ENCODE measurements at regions not wholly inside any gene's neighbourhood (a gene's known extent, or its start where the extent isn't known, plus 50 kb on each side); places are given as distances from the start of the nearest gene placed in this dataset.
A peak's percentile ranks its signal among the peaks of the same experiment; 100 is the strongest.

DNA sequence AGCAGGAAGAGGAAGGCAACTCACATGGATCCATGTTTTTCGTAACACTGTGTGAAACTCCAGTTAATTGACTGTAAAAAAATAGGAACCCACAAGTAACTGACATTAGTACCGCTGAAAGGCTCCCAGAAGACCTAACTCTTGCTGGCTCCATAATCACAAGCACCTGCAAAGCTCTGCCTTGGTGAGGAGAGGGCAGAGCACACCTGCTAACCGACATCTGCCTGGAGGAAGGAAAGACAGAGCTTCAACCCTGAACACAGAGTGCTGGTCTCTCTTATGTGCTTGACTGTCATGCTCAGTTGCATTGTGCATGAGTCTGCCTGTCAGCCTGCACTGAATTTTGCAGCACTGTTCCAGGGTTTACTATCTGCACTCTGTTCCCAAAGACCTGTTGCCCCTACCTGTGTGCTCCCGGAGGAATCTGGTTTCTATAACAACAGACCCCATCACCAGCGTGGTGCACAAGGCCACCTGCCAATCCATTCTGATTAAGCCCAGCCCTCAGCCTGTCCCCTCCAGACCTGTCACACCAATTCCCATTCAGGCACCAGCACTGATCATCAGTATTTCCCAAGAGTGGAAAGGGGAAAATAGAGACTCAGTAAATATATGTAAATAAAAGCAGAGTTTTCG is 63.1 kb upstream of the ANKRD1 start:
- H2AFZ ChIP-seq (ENCODE audit: insufficient read depth, low read depth, low read length, poor library complexity, severe bottlenecking), result peak overlapping the region; percentile 64
- Mint-ChIP-seq H3K4me3 (no peak overlapping the region), H3K27ac (no peak overlapping the region), H3K9me3 (ENCODE audit: insufficient read depth) (no peaks in the 10 kb centered on the region), H3K27me3 (no peaks in the 10 kb centered on the region), H3K4me1 (peaks cover 11% of the 10 kb centered on the region)
- ChIA-PET POLR2A (no interaction called here), CTCF (no interaction called here)
- H3K79me2 ChIP-seq (ENCODE audit: control insufficient read depth, insufficient read depth, low read length), result no peaks in the 10 kb centered on the region
- H3K36me3 ChIP-seq (replicated peaks in 1 of 2; ENCODE audit: control extremely low read depth in 1 of 2, control insufficient read depth in 1 of 2, extremely low read depth in 1 of 2, insufficient read depth in 2 of 2, low read length in 1 of 2), result no peaks in the 10 kb centered on the region
- no peaks in the 10 kb centered on the region for H3K9me3 ChIP-seq (ENCODE audit: control extremely low read depth in 1 of 3, control insufficient read depth in 2 of 3, insufficient read depth in 1 of 3, low read length in 2 of 3)
- TF ChIP-seq EZH2 (IDR thresholded peaks at IDR 0.05; ENCODE audit: borderline replicate concordance, insufficient read depth, low read depth, low read length, poor library complexity, severe bottlenecking), result no peak
- TF ChIP-seq, protein P1, sequence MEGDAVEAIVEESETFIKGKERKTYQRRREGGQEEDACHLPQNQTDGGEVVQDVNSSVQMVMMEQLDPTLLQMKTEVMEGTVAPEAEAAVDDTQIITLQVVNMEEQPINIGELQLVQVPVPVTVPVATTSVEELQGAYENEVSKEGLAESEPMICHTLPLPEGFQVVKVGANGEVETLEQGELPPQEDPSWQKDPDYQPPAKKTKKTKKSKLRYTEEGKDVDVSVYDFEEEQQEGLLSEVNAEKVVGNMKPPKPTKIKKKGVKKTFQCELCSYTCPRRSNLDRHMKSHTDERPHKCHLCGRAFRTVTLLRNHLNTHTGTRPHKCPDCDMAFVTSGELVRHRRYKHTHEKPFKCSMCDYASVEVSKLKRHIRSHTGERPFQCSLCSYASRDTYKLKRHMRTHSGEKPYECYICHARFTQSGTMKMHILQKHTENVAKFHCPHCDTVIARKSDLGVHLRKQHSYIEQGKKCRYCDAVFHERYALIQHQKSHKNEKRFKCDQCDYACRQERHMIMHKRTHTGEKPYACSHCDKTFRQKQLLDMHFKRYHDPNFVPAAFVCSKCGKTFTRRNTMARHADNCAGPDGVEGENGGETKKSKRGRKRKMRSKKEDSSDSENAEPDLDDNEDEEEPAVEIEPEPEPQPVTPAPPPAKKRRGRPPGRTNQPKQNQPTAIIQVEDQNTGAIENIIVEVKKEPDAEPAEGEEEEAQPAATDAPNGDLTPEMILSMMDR (IDR thresholded peaks at IDR 0.05), result no peak
- no peaks in the 10 kb centered on the region for H3K27me3 ChIP-seq (replicated peaks in 1 of 4; ENCODE audit: control extremely low read depth in 1 of 4, control insufficient read depth in 3 of 4, insufficient read depth in 4 of 4, low read length in 3 of 4)
- intact Hi-C loops (cut with micrococcal nuclease), result no loop called here
- no peak overlapping the region for H3K4me3 ChIP-seq (ENCODE audit: control extremely low read depth in 1 of 5, extremely low read depth in 1 of 5, insufficient read depth in 1 of 5, low read depth in 2 of 5, low read length in 4 of 5)
- H3K9ac ChIP-seq (ENCODE audit: low read length), result no peak overlapping the region
- no peak overlapping the region for H3K27ac ChIP-seq (ENCODE audit: low read length in 2 of 2)
- WGBS (ENCODE audit: insufficient coverage), result 21% methylated on average over 3 of the region's 6 CpGs
- no peaks in the 10 kb centered on the region for H4K20me1 ChIP-seq (ENCODE audit: control insufficient read depth, insufficient read depth, low read length, poor library complexity, severe bottlenecking)
- no peak overlapping the region for H3K4me2 ChIP-seq (replicated peaks; ENCODE audit: low read depth, low read length, poor library complexity, severe bottlenecking)
- DNase-seq (no peak), ATAC-seq (ENCODE audit: low read depth) (no peak)
- H3K4me1 ChIP-seq (ENCODE audit: control insufficient read depth in 2 of 2, insufficient read depth in 2 of 2, low read length in 2 of 2), result peaks cover 3 to 10% of the 10 kb centered on the region in 2 donors

DNA sequence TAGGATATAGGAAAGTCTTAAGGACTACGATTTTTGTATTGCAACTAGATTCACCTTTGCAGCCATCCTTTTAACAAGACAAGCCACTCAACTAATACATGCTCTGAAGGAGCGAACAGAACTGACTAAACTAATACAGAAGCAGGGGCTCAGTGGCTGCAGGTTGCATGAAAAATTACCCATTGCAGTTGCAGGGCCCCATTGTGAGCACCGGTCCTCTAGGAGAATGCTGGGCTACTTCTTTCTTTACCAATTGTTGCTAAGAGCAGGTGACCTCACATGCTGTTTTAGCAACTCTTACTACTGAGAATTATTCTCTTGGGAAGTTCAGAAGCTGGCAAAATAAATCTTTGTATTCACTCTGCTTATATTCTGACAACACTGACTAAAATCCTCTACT is 64.0 kb upstream of the ANKRD1 start:
- Mint-ChIP-seq H3K27ac (no peak overlapping the region), H3K4me1 (peaks cover 11% of the 10 kb centered on the region), H3K9me3 (ENCODE audit: insufficient read depth) (no peaks in the 10 kb centered on the region), H3K27me3 (no peaks in the 10 kb centered on the region), H3K4me3 (no peak overlapping the region)
- Histone ChIP-seq H2AFZ (ENCODE audit: insufficient read depth, low read depth, low read length, poor library complexity, severe bottlenecking) (no peak overlapping the region), H3K9ac (ENCODE audit: low read length) (no peak overlapping the region), H3K79me2 (ENCODE audit: control insufficient read depth, insufficient read depth, low read length) (no peaks in the 10 kb centered on the region), H3K9me3 (ENCODE audit: control extremely low read depth in 1 of 3, control insufficient read depth in 2 of 3, insufficient read depth in 1 of 3, low read length in 2 of 3) (no peaks in the 10 kb centered on the region), H3K27ac (ENCODE audit: low read length in 2 of 2) (no peak overlapping the region), H3K27me3 (replicated peaks in 1 of 4; ENCODE audit: control extremely low read depth in 1 of 4, control insufficient read depth in 3 of 4, insufficient read depth in 4 of 4, low read length in 3 of 4) (no peaks in the 10 kb centered on the region), H3K36me3 (replicated peaks in 1 of 2; ENCODE audit: control extremely low read depth in 1 of 2, control insufficient read depth in 1 of 2, extremely low read depth in 1 of 2, insufficient read depth in 2 of 2, low read length in 1 of 2) (no peaks in the 10 kb centered on the region), H3K4me3 (ENCODE audit: control extremely low read depth in 1 of 5, extremely low read depth in 1 of 5, insufficient read depth in 1 of 5, low read depth in 2 of 5, low read length in 4 of 5) (no peak overlapping the region), H4K20me1 (ENCODE audit: control insufficient read depth, insufficient read depth, low read length, poor library complexity, severe bottlenecking) (no peaks in the 10 kb centered on the region), H3K4me1 (ENCODE audit: control insufficient read depth in 2 of 2, insufficient read depth in 2 of 2, low read length in 2 of 2) (peaks cover 3 to 10% of the 10 kb centered on the region in 2 donors), H3K4me2 (replicated peaks; ENCODE audit: low read depth, low read length, poor library complexity, severe bottlenecking) (no peak overlapping the region)
- ChIA-PET POLR2A (no interaction called here), CTCF (interaction anchor here (0.7 kb wide), 1 partner anchor 265 kb away, joined by 3 read pairs; no protein-coding TSS in a partner anchor)
- 100% methylated on average over 2 of the region's 3 CpGs for WGBS (ENCODE audit: insufficient coverage)
- TF ChIP-seq EZH2 (IDR thresholded peaks at IDR 0.05; ENCODE audit: borderline replicate concordance, insufficient read depth, low read depth, low read length, poor library complexity, severe bottlenecking), result no peak
- TF ChIP-seq, protein P1 (IDR thresholded peaks at IDR 0.05), result no peak
- no peak for ATAC-seq (ENCODE audit: low read depth)
- DNase-seq, result no peak
- intact Hi-C loops (cut with micrococcal nuclease), result no loop called here

Data from B cell (primary cell).